ENCODE measurements at regions not wholly inside any gene's neighbourhood (a gene's known extent, or its start where the extent isn't known, plus 50 kb on each side); places are given as distances from the start of the nearest gene placed in this dataset.

DNA sequence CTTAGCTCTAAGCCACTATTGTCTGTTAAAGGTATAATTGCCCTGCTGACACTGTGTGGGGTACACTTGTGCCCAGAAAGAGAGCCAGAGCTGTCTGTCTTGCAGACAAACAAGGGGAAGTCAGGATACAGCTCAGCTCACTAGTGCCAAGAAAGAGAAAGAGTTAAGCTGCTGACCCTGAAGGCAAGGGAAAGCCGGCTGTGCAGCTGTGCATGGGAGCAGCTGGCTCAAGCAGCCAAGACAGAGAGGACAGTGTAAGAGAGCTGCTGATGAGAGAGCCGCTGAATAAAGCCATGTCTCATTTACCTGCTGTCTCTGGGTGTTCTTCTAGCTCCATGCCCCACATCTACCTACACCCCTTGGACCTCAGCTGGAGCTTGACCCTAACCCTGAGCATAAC, 428.1 kb upstream of the NAALADL2 start:
- no peaks in the 10 kb centered on the region for H3K9me3 Mint-ChIP-seq
- H3K4me3 Mint-ChIP-seq, result no peak overlapping the region
- H3K4me1 Mint-ChIP-seq (ENCODE audit: low read depth), result peaks cover 6% of the 10 kb centered on the region; the same call in 1 of the 2 replicates
- H3K27me3 Mint-ChIP-seq (ENCODE audit: insufficient read depth), result no peaks in the 10 kb centered on the region
- TF ChIP-seq, protein P1, sequence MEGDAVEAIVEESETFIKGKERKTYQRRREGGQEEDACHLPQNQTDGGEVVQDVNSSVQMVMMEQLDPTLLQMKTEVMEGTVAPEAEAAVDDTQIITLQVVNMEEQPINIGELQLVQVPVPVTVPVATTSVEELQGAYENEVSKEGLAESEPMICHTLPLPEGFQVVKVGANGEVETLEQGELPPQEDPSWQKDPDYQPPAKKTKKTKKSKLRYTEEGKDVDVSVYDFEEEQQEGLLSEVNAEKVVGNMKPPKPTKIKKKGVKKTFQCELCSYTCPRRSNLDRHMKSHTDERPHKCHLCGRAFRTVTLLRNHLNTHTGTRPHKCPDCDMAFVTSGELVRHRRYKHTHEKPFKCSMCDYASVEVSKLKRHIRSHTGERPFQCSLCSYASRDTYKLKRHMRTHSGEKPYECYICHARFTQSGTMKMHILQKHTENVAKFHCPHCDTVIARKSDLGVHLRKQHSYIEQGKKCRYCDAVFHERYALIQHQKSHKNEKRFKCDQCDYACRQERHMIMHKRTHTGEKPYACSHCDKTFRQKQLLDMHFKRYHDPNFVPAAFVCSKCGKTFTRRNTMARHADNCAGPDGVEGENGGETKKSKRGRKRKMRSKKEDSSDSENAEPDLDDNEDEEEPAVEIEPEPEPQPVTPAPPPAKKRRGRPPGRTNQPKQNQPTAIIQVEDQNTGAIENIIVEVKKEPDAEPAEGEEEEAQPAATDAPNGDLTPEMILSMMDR (IDR thresholded peaks at IDR 0.05), result no peak
- no peak for DNase-seq
- H3K36me3 Mint-ChIP-seq (ENCODE audit: low read depth), result peaks cover 6% of the 10 kb centered on the region
- no peak overlapping the region for H3K27ac Mint-ChIP-seq

DNA sequence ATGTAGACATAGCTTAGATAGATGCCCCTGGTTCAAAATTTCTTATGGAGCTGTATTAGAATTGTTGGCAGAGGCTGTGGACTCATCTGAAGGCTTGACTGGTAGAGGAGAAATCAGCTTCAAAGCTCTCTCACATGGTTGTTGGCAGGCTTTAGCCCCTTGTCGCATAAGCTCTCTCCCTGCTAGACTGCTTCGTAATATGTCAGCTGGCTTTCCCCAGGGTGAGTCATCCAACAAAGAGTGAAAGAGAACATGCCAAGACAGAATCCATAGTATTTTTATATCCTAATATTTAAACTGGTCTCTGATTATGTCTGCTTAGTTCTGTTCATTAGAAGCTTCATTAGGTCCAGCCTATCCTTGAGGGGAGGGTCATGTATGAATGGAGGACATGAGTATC, 427.4 kb upstream of the NAALADL2 start:
- TF ChIP-seq, protein P1 (IDR thresholded peaks at IDR 0.05), result no peak
- H3K27me3 Mint-ChIP-seq (ENCODE audit: insufficient read depth), result peaks cover 2% of the 10 kb centered on the region; the same call in 1 of the 2 replicates
- no peak overlapping the region for H3K27ac Mint-ChIP-seq
- no peaks in the 10 kb centered on the region for H3K9me3 Mint-ChIP-seq
- peaks cover 6% of the 10 kb centered on the region for H3K36me3 Mint-ChIP-seq (ENCODE audit: low read depth)
- no peak overlapping the region for H3K4me3 Mint-ChIP-seq
- H3K4me1 Mint-ChIP-seq (ENCODE audit: low read depth), result peaks cover 9% of the 10 kb centered on the region; the same call in 1 of the 2 replicates
- no peak for DNase-seq

DNA sequence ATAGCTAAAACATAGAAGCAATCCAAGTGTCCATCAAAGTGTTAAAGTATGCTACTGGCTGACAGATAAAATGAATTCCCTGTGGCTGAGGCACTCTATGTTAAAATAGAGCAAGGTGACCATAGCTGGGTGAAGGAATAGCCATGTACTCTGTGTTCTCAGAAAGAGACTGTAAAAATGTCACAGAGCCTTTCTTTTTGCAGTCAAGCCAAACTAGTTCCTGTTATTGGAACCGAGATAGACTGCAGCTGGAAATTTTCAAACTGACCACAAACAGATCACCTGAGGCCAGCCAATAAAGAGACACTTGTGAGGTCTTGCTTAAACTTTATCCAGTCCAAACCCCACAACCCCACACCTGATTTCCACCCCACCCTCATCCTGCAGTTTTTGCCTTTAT, 422.8 kb upstream of the NAALADL2 start:
- Mint-ChIP-seq H3K36me3 (ENCODE audit: low read depth) (peaks cover 6% of the 10 kb centered on the region), H3K27me3 (ENCODE audit: insufficient read depth) (peaks cover 2% of the 10 kb centered on the region), H3K4me3 (no peak overlapping the region), H3K9me3 (no peaks in the 10 kb centered on the region), H3K27ac (no peak overlapping the region), H3K4me1 (ENCODE audit: low read depth) (peaks cover 36% of the 10 kb centered on the region)
- DNase-seq, result no peak
- TF ChIP-seq, protein P1 (IDR thresholded peaks at IDR 0.05), result no peak

DNA sequence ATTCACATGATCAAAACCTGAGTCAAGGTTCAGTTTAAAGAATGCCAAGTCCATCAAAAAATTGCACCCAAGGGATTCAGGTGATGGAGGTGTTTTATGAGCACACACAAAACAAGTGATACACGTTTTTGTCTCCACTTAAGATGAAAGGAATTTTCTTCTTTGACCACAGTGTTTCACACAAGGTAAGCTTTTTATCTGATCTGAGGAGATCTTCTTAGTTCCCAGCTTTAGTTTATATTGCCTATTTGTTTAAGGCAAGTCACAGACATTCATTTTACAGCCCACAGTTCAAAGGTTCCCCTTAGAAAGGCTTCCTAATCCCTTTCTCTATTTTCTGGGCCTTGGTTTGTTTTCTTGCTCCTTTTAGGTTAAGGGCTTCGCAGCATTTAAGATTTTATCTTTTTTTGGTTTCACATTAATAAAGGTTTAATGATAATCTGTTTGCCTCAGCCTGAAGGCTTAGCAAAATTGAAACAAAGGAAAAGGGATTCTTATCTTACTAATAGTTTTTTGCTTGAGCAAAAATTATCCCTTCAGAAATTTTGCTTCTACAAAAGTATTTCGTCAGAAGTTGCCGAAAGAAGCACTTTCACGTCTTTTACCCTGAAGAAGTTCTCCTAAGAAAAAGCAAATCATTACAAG, 420.5 kb upstream of the NAALADL2 start:
- peaks cover 4% of the 10 kb centered on the region for H3K27me3 Mint-ChIP-seq (ENCODE audit: insufficient read depth)
- peaks cover 36% of the 10 kb centered on the region for H3K4me1 Mint-ChIP-seq (ENCODE audit: low read depth)
- H3K4me3 Mint-ChIP-seq, result no peak overlapping the region; the same call in 1 of the 2 replicates
- H3K36me3 Mint-ChIP-seq (ENCODE audit: low read depth), result no peaks in the 10 kb centered on the region; the same call in 1 of the 2 replicates
- DNase-seq, result no peak
- peak overlapping the region; percentile 100 for H3K27ac Mint-ChIP-seq
- TF ChIP-seq, protein P1 (IDR thresholded peaks at IDR 0.05), result no peak
- H3K9me3 Mint-ChIP-seq, result no peaks in the 10 kb centered on the region

DNA sequence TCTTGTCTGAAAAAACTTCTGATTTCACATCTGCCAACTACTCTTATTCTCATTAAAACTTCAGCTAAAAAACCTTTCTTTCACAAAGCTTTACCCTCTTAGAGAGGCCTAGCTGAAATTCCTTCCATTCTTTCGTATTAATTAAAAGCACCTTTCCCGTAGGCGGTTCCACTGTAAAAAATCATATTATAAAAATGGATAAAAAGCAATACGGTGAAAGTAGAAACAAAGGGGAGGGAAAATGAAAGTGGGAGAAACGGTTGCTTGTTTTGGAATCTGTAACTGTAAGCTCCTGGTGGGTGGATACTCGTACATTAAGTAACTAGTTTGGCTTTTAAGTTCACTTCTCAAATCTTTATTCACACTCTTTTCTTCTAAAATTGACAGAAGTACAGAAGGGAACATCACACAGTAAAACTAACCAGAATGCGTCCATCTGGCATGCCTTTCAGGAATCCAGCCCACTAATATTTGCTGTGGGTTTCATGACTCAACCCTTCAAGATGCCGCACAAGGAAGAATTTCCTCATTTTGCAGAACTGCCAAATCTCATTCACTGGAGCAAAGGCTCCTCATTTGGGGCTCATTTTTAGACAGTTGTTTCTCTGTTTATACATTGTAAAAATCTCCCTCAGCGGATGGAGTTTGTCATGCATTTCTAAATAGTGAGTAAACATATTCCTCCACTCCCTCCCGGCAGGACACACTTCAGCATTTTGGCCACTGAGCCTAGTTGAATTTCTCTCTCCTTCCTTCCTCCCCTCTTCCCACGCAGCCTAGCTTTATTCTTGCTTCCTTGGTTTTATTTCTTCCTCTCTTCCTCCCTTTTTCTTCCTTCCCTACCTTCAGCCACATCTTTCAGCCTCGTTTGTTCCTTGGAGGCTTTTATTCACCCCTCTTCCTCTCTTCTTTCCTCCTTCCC, 419.5 kb upstream of the NAALADL2 start:
- H3K27ac Mint-ChIP-seq, result peak overlapping the region; percentile 100

More for the DNA sequence above, 419.5 kb upstream of the NAALADL2 start:
- H3K9me3 Mint-ChIP-seq, result no peaks in the 10 kb centered on the region
- H3K4me1 Mint-ChIP-seq (ENCODE audit: low read depth), result peaks cover 30% of the 10 kb centered on the region
- DNase-seq, result peak; percentile 99
- H3K36me3 Mint-ChIP-seq (ENCODE audit: low read depth), result no peaks in the 10 kb centered on the region; the same call in 1 of the 2 replicates
- no peak overlapping the region; the same call in 1 of the 2 replicates for H3K4me3 Mint-ChIP-seq
- peaks cover 4% of the 10 kb centered on the region for H3K27me3 Mint-ChIP-seq (ENCODE audit: insufficient read depth)
- TF ChIP-seq, protein P1 (IDR thresholded peaks at IDR 0.05), result no peak
